ENCODE measurements at regions not wholly inside any gene's neighbourhood (a gene's known extent, or its start where the extent isn't known, plus 50 kb on each side); places are given as distances from the start of the nearest gene placed in this dataset.
"Not testable (repeated sequence)": the region's sequence is repeated elsewhere in the genome, so short reads cannot be mapped to it uniquely, and the experiment has no call there.

- no peak for DNase-seq
- no peaks in the 10 kb centered on the region for H3K4me1 Mint-ChIP-seq
- peaks cover 0 to 6% of the 10 kb centered on the region in 2 donors for H3K9me3 Mint-ChIP-seq
- no peak overlapping the region for H3K4me3 Mint-ChIP-seq
- no peaks in the 10 kb centered on the region for H3K27me3 Mint-ChIP-seq
- ATAC-seq = no peak
- H3K27ac Mint-ChIP-seq = no peak overlapping the region
Measured at GRCh38 chr18:28767727-28768211, 590.8 kb upstream of the CDH2 start.

- no peak for DNase-seq
- no peak overlapping the region for H3K27ac Mint-ChIP-seq
- H3K9me3 Mint-ChIP-seq = peaks cover 0 to 7% of the 10 kb centered on the region in 2 donors
- H3K4me3 Mint-ChIP-seq = no peak overlapping the region
- no peaks in the 10 kb centered on the region for H3K4me1 Mint-ChIP-seq
- H3K27me3 Mint-ChIP-seq = no peaks in the 10 kb centered on the region
- ATAC-seq = no peak
Measured at GRCh38 chr18:28767201-28767600, 590.3 kb upstream of the CDH2 start.

GRCh38 chr18:28766721-28767120 lies 589.8 kb upstream of the CDH2 start:
- DNase-seq (no peak), ATAC-seq (no peak)
- Mint-ChIP-seq H3K27me3 (no peaks in the 10 kb centered on the region), H3K9me3 (peaks cover 0 to 7% of the 10 kb centered on the region in 2 donors), H3K4me1 (no peaks in the 10 kb centered on the region), H3K4me3 (no peak overlapping the region), H3K27ac (no peak overlapping the region)

GRCh38 chr18:28766027-28766426 lies 589.1 kb upstream of the CDH2 start:
- Mint-ChIP-seq H3K27ac (no peak overlapping the region), H3K4me3 (no peak overlapping the region), H3K27me3 (no peaks in the 10 kb centered on the region), H3K9me3 (peaks cover 0 to 7% of the 10 kb centered on the region in 2 donors), H3K4me1 (no peaks in the 10 kb centered on the region)
- DNase-seq (no peak), ATAC-seq (no peak)

GRCh38 chr18:28760299-28760698 lies 583.4 kb upstream of the CDH2 start:
- H3K27me3 Mint-ChIP-seq = no peaks in the 10 kb centered on the region
- H3K4me1 Mint-ChIP-seq = no peaks in the 10 kb centered on the region
- H3K27ac Mint-ChIP-seq = no peak overlapping the region
- no peak for DNase-seq
- H3K4me3 Mint-ChIP-seq = no peak overlapping the region
- H3K9me3 Mint-ChIP-seq = peaks cover 0 to 12% of the 10 kb centered on the region in 2 donors
- no peak for ATAC-seq

- peaks cover 0 to 10% of the 10 kb centered on the region in 2 donors for H3K9me3 Mint-ChIP-seq
- no peaks in the 10 kb centered on the region for H3K4me1 Mint-ChIP-seq
- H3K4me3 Mint-ChIP-seq = no peak overlapping the region
- no peaks in the 10 kb centered on the region for H3K27me3 Mint-ChIP-seq
- no peak for ATAC-seq
- no peak for DNase-seq
- H3K27ac Mint-ChIP-seq = no peak overlapping the region
Measured at GRCh38 chr18:28757466-28758008, 580.6 kb upstream of the CDH2 start.

GRCh38 chr18:28743115-28743514 lies 566.2 kb upstream of the CDH2 start:
- Mint-ChIP-seq H3K4me3 (no peak overlapping the region), H3K9me3 (peaks cover 7 to 8% of the 10 kb centered on the region in 2 donors), H3K27me3 (no peaks in the 10 kb centered on the region), H3K4me1 (no peaks in the 10 kb centered on the region), H3K27ac (no peak overlapping the region)
- ATAC-seq (no peak), DNase-seq (no peak)

- Mint-ChIP-seq H3K4me3 (no peak overlapping the region), H3K4me1 (no peaks in the 10 kb centered on the region), H3K9me3 (peaks cover 7 to 12% of the 10 kb centered on the region in 2 donors), H3K27me3 (no peaks in the 10 kb centered on the region), H3K27ac (no peak overlapping the region)
- no peak for DNase-seq
- ATAC-seq = no peak
Measured at GRCh38 chr18:28740575-28740974, 563.6 kb upstream of the CDH2 start.

GRCh38 chr18:28736951-28737350 lies 560.0 kb upstream of the CDH2 start:
- no peak overlapping the region for H3K4me3 Mint-ChIP-seq
- peaks cover 15 to 25% of the 10 kb centered on the region in 2 donors for H3K9me3 Mint-ChIP-seq
- H3K4me1 Mint-ChIP-seq = no peaks in the 10 kb centered on the region
- DNase-seq (no peak), ATAC-seq (no peak)
- H3K27me3 Mint-ChIP-seq = no peaks in the 10 kb centered on the region
- no peak overlapping the region for H3K27ac Mint-ChIP-seq

GRCh38 chr18:28736223-28736622 lies 559.3 kb upstream of the CDH2 start:
- ATAC-seq (no peak), DNase-seq (no peak)
- Mint-ChIP-seq H3K27me3 (no peaks in the 10 kb centered on the region), H3K9me3 (peaks cover 11 to 24% of the 10 kb centered on the region in 2 donors), H3K4me3 (no peak overlapping the region), H3K4me1 (no peaks in the 10 kb centered on the region), H3K27ac (no peak overlapping the region)

GRCh38 chr18:28735731-28736130 lies 558.8 kb upstream of the CDH2 start:
- ATAC-seq = no peak
- Mint-ChIP-seq H3K27me3 (no peaks in the 10 kb centered on the region), H3K9me3 (peaks cover 8 to 19% of the 10 kb centered on the region in 2 donors), H3K4me1 (no peaks in the 10 kb centered on the region), H3K27ac (no peak overlapping the region), H3K4me3 (no peak overlapping the region)
- DNase-seq = no peak

- no peaks in the 10 kb centered on the region for H3K4me1 Mint-ChIP-seq
- no peak overlapping the region for H3K27ac Mint-ChIP-seq
- H3K4me3 Mint-ChIP-seq = no peak overlapping the region
- DNase-seq (no peak), ATAC-seq (no peak)
- peaks cover 8 to 12% of the 10 kb centered on the region in 2 donors for H3K9me3 Mint-ChIP-seq
- no peaks in the 10 kb centered on the region for H3K27me3 Mint-ChIP-seq
Measured at GRCh38 chr18:28729321-28729720, 552.4 kb upstream of the CDH2 start.

GRCh38 chr18:28728891-28729290 lies 552.0 kb upstream of the CDH2 start:
- Mint-ChIP-seq H3K27ac (no peak overlapping the region), H3K4me3 (no peak overlapping the region), H3K9me3 (peaks cover 8% of the 10 kb centered on the region in 2 donors), H3K4me1 (no peaks in the 10 kb centered on the region), H3K27me3 (no peaks in the 10 kb centered on the region)
- ATAC-seq = no peak
- DNase-seq = no peak

- ATAC-seq, H3K9me3 Mint-ChIP-seq, H3K27me3 Mint-ChIP-seq, H3K4me1 Mint-ChIP-seq, DNase-seq, H3K4me3 Mint-ChIP-seq: not testable (repeated sequence)
- peak overlapping the region in 1 of 2 donors; percentile 52 for H3K27ac Mint-ChIP-seq
Measured at GRCh38 chr18:28727189-28727588, 550.3 kb upstream of the CDH2 start.

- H3K27me3 Mint-ChIP-seq = no peaks in the 10 kb centered on the region
- peaks cover 0 to 7% of the 10 kb centered on the region in 2 donors for H3K9me3 Mint-ChIP-seq
- no peak overlapping the region for H3K27ac Mint-ChIP-seq
- no peak for ATAC-seq
- DNase-seq = no peak
- no peaks in the 10 kb centered on the region for H3K4me1 Mint-ChIP-seq
- H3K4me3 Mint-ChIP-seq = no peak overlapping the region
Measured at GRCh38 chr18:28725876-28726275, 548.9 kb upstream of the CDH2 start.

GRCh38 chr18:28723506-28723905 lies 546.6 kb upstream of the CDH2 start:
- Mint-ChIP-seq H3K27me3 (no peaks in the 10 kb centered on the region), H3K4me3 (no peak overlapping the region)

GRCh38 chr18:28718696-28719095 lies 541.8 kb upstream of the CDH2 start:
- H3K27me3 Mint-ChIP-seq = no peaks in the 10 kb centered on the region
- DNase-seq = no peak
- no peaks in the 10 kb centered on the region for H3K4me1 Mint-ChIP-seq
- no peak overlapping the region for H3K27ac Mint-ChIP-seq
- ATAC-seq = no peak
- H3K4me3 Mint-ChIP-seq = no peak overlapping the region
- peaks cover 11 to 24% of the 10 kb centered on the region in 2 donors for H3K9me3 Mint-ChIP-seq

More at GRCh38 chr18:28723506-28723905, 546.6 kb upstream of the CDH2 start:
- DNase-seq (no peak), ATAC-seq (no peak)
- Mint-ChIP-seq H3K9me3 (peaks cover 0 to 7% of the 10 kb centered on the region in 2 donors), H3K4me1 (no peaks in the 10 kb centered on the region), H3K27ac (no peak overlapping the region)
